HG02571 (cell line): ENCODE measurements at regions not wholly inside any gene's neighbourhood (a gene's known extent, or its start where the extent isn't known, plus 50 kb on each side); places are given as distances from the start of the nearest gene placed in this dataset.
"Not testable (repeated sequence)": the region's sequence is repeated elsewhere in the genome, so short reads cannot be mapped to it uniquely, and the experiment has no call there.

Source experiments
- ATAC-seq: cut with Tn5 transposase; IDR thresholded peaks from one replicate; pipeline ENCODE4 v1.9.1; 2021; ENCODE audit warnings: mild to moderate bottlenecking, moderate library complexity; ENCODE audit not compliant: unreplicated experiment

DNA sequence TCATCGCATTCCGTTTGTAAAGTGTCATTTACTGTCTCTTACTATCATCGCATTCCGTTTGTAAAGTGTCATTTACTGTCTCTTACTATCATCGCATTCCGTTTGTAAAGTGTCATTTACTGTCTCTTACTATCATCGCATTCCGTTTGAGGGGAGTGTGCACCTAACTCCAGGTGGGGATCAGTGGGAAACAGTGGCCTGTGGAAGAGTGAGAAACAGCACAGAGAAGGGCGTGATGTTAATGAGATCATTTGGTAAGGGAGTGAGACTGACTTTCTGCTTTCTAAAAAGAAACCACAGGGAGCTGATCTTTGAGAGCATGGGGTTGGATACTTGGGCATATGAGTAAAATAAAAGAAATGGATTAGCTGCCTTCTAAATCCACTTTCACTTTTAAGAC lies 77.5 kb upstream of the ZPLD1 start:
- ATAC-seq, result not testable (repeated sequence)

DNA sequence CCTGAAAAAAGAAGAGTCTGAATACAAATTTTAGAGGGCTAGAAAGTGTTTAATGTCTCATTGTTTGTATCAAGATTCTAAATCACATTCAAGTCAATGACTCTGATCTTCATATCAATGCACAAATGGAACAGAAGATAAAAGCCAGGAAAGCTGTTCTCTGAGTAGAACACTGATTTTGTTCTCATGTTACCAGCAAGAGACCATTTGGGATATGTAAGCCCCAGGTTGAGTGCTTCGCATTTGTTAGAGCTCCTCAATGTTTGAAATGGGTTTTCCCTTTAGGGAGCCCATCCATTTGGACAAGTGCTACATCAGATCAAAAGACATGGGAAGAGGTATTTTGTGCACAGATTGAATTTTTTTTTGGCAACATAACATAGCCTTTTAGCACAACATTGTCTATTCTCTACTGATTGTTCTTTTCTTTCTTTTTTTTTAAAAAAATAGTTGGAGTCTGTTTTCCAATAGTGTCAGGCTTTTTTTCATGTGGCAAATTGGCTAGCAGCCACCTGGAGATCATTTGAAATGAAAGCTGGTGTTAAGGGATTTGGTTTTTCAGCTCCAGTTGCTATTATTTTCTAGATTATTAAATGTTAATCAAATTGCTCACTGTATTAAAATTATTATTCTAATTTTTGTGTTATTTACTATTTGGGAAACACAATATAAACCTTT lies 74.5 kb upstream of the ZPLD1 start:
- no peak for ATAC-seq

- ATAC-seq, result no peak
Observed at GRCh38 chr3:102361101-102361500, 73.7 kb upstream of the ZPLD1 start.

DNA sequence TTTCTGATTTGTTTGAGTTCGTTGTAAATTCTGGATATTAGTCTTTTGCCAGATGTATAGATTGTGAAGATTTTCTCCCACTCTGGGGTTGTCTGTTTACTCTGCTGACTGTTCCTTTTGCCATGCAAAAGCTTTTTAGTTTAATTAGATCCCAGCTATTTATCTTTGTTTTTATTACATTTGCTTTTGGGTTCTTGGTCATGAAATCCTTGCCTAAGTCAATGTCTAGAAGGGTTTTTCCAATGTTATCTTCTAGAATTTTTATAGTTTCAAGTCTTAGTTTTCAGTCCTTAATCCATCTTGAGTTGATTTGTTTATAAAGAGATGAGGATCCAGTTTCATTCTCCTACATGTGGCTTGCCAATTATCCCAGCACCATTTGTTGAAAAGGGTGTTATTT lies 68.7 kb upstream of the ZPLD1 start:
- not testable (repeated sequence) for ATAC-seq

DNA sequence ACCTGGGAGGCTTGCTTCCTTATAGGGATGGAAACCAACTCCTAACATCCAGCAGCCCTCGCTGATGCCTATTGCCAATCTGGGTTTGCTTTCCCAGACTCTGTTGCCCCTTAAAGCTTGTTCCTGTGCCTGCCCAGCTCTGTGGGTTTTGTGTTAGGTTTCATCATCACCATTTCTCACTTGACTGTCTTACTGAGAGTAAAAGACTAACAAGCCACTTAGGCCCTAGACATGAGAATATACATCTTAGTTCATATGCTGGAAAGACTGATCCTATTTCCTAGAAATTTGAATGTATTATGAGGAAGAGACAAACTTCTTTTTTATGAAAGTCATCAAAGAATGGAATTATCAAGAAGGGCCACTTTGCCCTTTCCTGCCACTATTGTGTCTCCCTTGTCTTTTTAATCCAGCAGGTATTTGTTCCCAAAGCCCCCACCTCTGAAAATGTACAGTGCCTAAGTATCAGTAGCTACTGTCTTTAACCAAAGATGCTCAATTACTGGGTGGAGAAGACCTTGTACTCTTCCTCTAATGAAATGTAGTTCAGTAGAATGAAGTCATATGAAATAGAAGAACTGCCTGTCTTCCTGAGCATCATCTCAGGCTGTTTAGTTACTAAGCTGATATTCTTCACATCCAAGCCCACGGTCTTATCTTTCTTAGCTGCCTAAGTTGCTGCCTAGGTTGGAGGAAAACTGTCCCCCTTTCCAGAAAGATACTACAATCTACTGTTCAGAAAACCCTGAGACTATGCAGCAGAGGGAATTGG lies 59.8 kb upstream of the ZPLD1 start:
- no peak for ATAC-seq

DNA sequence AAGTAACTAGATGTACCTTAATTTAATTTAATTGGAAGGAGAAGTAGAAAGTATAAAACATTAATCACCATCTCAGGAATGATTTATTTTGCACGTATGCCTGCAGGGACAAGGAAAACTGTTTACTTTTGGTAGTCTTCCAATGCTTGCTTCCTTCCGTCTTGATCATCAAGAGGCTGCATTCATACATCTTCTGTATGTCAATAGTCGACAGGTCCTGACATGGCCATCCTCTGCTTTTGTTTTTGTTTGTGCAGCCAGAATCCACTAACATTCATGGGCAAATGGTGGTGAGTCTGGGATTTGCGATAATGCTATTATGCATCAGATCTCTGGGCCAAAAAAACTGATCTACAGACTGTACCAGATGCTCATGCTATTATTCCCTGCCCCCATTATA lies 56.6 kb upstream of the ZPLD1 start:
- no peak for ATAC-seq

DNA sequence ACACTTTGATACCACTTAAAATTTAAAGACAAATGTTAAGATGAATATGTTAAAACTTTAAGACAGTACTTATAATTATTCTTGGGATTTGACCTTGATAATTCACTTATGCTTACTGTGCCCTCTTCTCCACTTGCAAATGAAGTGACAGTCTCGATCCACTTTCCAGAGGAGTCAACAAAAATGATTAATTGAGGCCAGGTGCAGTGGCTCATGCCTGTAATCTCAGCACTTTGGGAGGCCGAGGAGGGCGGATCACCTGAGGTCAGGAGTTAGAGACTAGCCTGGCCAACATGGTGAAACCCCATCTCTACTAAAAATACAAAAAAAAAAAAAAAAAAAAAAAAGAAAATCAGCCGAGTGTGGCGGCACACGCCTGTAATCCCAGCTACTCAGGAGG lies 52.6 kb upstream of the ZPLD1 start:
- ATAC-seq, result not testable (repeated sequence)
